MM.1S (cell line): ENCODE measurements at regions not wholly inside any gene's neighbourhood (a gene's known extent, or its start where the extent isn't known, plus 50 kb on each side); places are given as distances from the start of the nearest gene placed in this dataset.

Experiments
- DNase-seq: peaks from one replicate; pipeline ENCODE4 v3.0.0-alpha.2; 2015
- H2AFZ ChIP-seq: fragments of 300-600 bp; sonication (generic); 2 replicates; pipeline ENCODE4 v1.6.0; 2016; ENCODE audit warnings: antibody characterized with exemption, low read length
- H3F3A ChIP-seq: fragments of 300-600 bp; sonication (generic); 2 replicates; pipeline ENCODE4 v1.6.1; 2016; ENCODE audit warnings: mild to moderate bottlenecking, antibody characterized with exemption, low read length, moderate library complexity, mixed read lengths; ENCODE audit not compliant: insufficient read depth
- H3K27ac ChIP-seq: fragments of 300-600 bp; sonication (generic); 2 replicates; pipeline ENCODE4 v1.5.1; 2016; ENCODE audit warnings: mild to moderate bottlenecking, low read length
- H3K27me3 ChIP-seq: fragments of 300-600 bp; sonication (generic); replicated peaks from 2 replicates; pipeline ENCODE4 v1.6.0; 2016; ENCODE audit warnings: low read length; ENCODE audit not compliant: insufficient read depth
- H3K36me3 ChIP-seq: fragments of 300-600 bp; sonication (generic); replicated peaks from 2 replicates; pipeline ENCODE4 v1.6.1; 2016; ENCODE audit warnings: mild to moderate bottlenecking, low read length, mixed read lengths; ENCODE audit not compliant: insufficient read depth
- H3K4me1 ChIP-seq: fragments of 300-600 bp; sonication (generic); 2 replicates; pipeline ENCODE4 v1.6.1; 2016; ENCODE audit warnings: low read length, mixed read lengths
- H3K4me2 ChIP-seq: fragments of 300-600 bp; sonication (generic); 2 replicates; pipeline ENCODE4 v1.6.0; 2016; ENCODE audit warnings: low read depth, low read length
- H3K4me3 ChIP-seq: fragments of 300-600 bp; sonication (generic); 2 replicates; pipeline ENCODE4 v1.5.1; 2016; ENCODE audit warnings: low read length, mixed read lengths
- H3K79me2 ChIP-seq: fragments of 300-600 bp; sonication (generic); 2 replicates; pipeline ENCODE4 v1.6.1; 2016; ENCODE audit warnings: mixed run types, low read length, mixed read lengths
- H3K9ac ChIP-seq: fragments of 300-600 bp; sonication (generic); 2 replicates; pipeline ENCODE4 v1.6.1; 2016; ENCODE audit warnings: low read length, mixed read lengths
- H3K9me2 ChIP-seq: fragments of 300-600 bp; sonication (generic); replicated peaks from 2 replicates; pipeline ENCODE4 v1.6.1; 2016; ENCODE audit warnings: mild to moderate bottlenecking, low read length, mixed read lengths; ENCODE audit not compliant: insufficient read depth
- H3K9me3 ChIP-seq: fragments of 300-600 bp; sonication (generic); replicated peaks from 2 replicates; pipeline ENCODE4 v1.6.1; 2016; ENCODE audit warnings: mild to moderate bottlenecking, low read length, mixed read lengths; ENCODE audit not compliant: insufficient read depth
- H4K20me1 ChIP-seq: fragments of 300-600 bp; sonication (generic); 2 replicates; pipeline ENCODE4 v1.6.1; 2016; ENCODE audit warnings: mild to moderate bottlenecking, low read length, moderate library complexity, mixed read lengths; ENCODE audit not compliant: insufficient read depth
- EZH2 ChIP-seq: fragments of 300-600 bp; sonication (generic); optimal IDR thresholded peaks from 2 replicates; pipeline ENCODE3; 2017; ENCODE audit warnings: low read depth, mild to moderate bottlenecking, antibody characterized with exemption, low read length, mixed read lengths
- EZH2phosphoT487 ChIP-seq: fragments of 300-600 bp; sonication (generic); IDR thresholded peaks from 2 replicates; pipeline ENCODE4 v1.6.1; 2018; ENCODE audit warnings: antibody characterized with exemption, low read length
- TF ChIP-seq, protein P1 (sequence below): fragments of 300-600 bp; sonication (generic); IDR thresholded peaks from 2 replicates; pipeline ENCODE4 v1.5.1; 2016; ENCODE audit warnings: antibody characterized with exemption, low read length, mixed read lengths

GRCh38 chr14:104505085-104506074 is 74.2 kb upstream of the C14orf180 start:
- H3K9me2 ChIP-seq = no peaks in the 10 kb centered on the region
- TF ChIP-seq EZH2 = no peak
- TF ChIP-seq EZH2phosphoT487 = no peak
- TF ChIP-seq, protein P1, sequence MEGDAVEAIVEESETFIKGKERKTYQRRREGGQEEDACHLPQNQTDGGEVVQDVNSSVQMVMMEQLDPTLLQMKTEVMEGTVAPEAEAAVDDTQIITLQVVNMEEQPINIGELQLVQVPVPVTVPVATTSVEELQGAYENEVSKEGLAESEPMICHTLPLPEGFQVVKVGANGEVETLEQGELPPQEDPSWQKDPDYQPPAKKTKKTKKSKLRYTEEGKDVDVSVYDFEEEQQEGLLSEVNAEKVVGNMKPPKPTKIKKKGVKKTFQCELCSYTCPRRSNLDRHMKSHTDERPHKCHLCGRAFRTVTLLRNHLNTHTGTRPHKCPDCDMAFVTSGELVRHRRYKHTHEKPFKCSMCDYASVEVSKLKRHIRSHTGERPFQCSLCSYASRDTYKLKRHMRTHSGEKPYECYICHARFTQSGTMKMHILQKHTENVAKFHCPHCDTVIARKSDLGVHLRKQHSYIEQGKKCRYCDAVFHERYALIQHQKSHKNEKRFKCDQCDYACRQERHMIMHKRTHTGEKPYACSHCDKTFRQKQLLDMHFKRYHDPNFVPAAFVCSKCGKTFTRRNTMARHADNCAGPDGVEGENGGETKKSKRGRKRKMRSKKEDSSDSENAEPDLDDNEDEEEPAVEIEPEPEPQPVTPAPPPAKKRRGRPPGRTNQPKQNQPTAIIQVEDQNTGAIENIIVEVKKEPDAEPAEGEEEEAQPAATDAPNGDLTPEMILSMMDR = no peak
- no peak overlapping the region for H3K9ac ChIP-seq
- H3K27me3 ChIP-seq = peaks cover 14% of the 10 kb centered on the region
- H3K4me2 ChIP-seq = no peak overlapping the region
- H2AFZ ChIP-seq = no peak overlapping the region
- H3K36me3 ChIP-seq = no peaks in the 10 kb centered on the region
- H3K79me2 ChIP-seq = no peaks in the 10 kb centered on the region
- no peak for DNase-seq
- no peaks in the 10 kb centered on the region for H3K9me3 ChIP-seq
- H3K4me1 ChIP-seq = no peaks in the 10 kb centered on the region
- no peaks in the 10 kb centered on the region for H4K20me1 ChIP-seq
- no peaks in the 10 kb centered on the region for H3F3A ChIP-seq
- H3K4me3 ChIP-seq = no peak overlapping the region
- no peak overlapping the region for H3K27ac ChIP-seq

GRCh38 chr14:104506461-104507253 is 72.9 kb upstream of the C14orf180 start:
- peaks cover 10% of the 10 kb centered on the region for H3K27me3 ChIP-seq
- H4K20me1 ChIP-seq = no peaks in the 10 kb centered on the region
- no peak for DNase-seq
- H3K9ac ChIP-seq = no peak overlapping the region
- no peak overlapping the region for H2AFZ ChIP-seq
- no peaks in the 10 kb centered on the region for H3K9me3 ChIP-seq
- H3K79me2 ChIP-seq = no peaks in the 10 kb centered on the region
- TF ChIP-seq, protein P1 = no peak
- TF ChIP-seq EZH2 (no peak), EZH2phosphoT487 (no peak)
- H3K27ac ChIP-seq = no peak overlapping the region
- no peaks in the 10 kb centered on the region for H3K9me2 ChIP-seq
- no peaks in the 10 kb centered on the region for H3F3A ChIP-seq
- H3K4me1 ChIP-seq = no peaks in the 10 kb centered on the region
- no peaks in the 10 kb centered on the region for H3K36me3 ChIP-seq
- no peak overlapping the region for H3K4me3 ChIP-seq
- H3K4me2 ChIP-seq = no peak overlapping the region

GRCh38 chr14:104507443-104507842 is 72.1 kb upstream of the C14orf180 start:
- H3K27ac ChIP-seq = no peak overlapping the region
- H3K36me3 ChIP-seq = no peaks in the 10 kb centered on the region
- no peaks in the 10 kb centered on the region for H3K4me1 ChIP-seq
- H3K4me3 ChIP-seq = no peak overlapping the region
- H2AFZ ChIP-seq = no peak overlapping the region
- no peaks in the 10 kb centered on the region for H4K20me1 ChIP-seq
- DNase-seq = no peak
- H3F3A ChIP-seq = no peaks in the 10 kb centered on the region
- H3K9me3 ChIP-seq = no peaks in the 10 kb centered on the region
- TF ChIP-seq EZH2 = no peak
- TF ChIP-seq EZH2phosphoT487 = no peak
- TF ChIP-seq, protein P1 = no peak
- H3K79me2 ChIP-seq = no peaks in the 10 kb centered on the region
- peaks cover 8% of the 10 kb centered on the region for H3K27me3 ChIP-seq
- H3K4me2 ChIP-seq = no peak overlapping the region
- H3K9ac ChIP-seq = no peak overlapping the region
- H3K9me2 ChIP-seq = no peaks in the 10 kb centered on the region
